Neural crest cell (in vitro differentiated cells): ENCODE measurements at regions not wholly inside any gene's neighbourhood (a gene's known extent, or its start where the extent isn't known, plus 50 kb on each side); places are given as distances from the start of the nearest gene placed in this dataset.

Source experiments
- DNase-seq: peaks from one replicate; pipeline ENCODE4 v3.0.0; 2021; ENCODE audit warnings: low read depth, mixed read lengths, low spot score
- H3K27ac Mint-ChIP-seq: one replicate; pipeline ENCODE4 v1.8.0; 2021; ENCODE audit warnings: mild to moderate bottlenecking, mixed read lengths; ENCODE audit not compliant: unreplicated experiment
- H3K27me3 Mint-ChIP-seq: 2 replicates; pipeline ENCODE4 v1.8.0; 2021; ENCODE audit warnings: low read depth, mild to moderate bottlenecking, mixed read lengths
- H3K36me3 Mint-ChIP-seq: 2 replicates; pipeline ENCODE4 v1.8.0; 2021; ENCODE audit warnings: low read depth, mild to moderate bottlenecking, mixed read lengths
- H3K4me1 Mint-ChIP-seq: 2 replicates; pipeline ENCODE4 v1.8.0; 2021; ENCODE audit warnings: mixed read lengths
- H3K4me3 Mint-ChIP-seq: one replicate; pipeline ENCODE4 v1.8.0; 2021; ENCODE audit warnings: mild to moderate bottlenecking, mixed read lengths
- H3K9me3 Mint-ChIP-seq: 2 replicates; pipeline ENCODE4 v1.8.0; 2021; ENCODE audit warnings: mixed read lengths
- CTCF ChIP-seq: fragments of 200-600 bp; sonication (generic); conservative IDR thresholded peaks from 2 replicates; pipeline ENCODE4 v1.5.0; 2021; ENCODE audit warnings: antibody characterized with exemption, mild to moderate bottlenecking

DNA sequence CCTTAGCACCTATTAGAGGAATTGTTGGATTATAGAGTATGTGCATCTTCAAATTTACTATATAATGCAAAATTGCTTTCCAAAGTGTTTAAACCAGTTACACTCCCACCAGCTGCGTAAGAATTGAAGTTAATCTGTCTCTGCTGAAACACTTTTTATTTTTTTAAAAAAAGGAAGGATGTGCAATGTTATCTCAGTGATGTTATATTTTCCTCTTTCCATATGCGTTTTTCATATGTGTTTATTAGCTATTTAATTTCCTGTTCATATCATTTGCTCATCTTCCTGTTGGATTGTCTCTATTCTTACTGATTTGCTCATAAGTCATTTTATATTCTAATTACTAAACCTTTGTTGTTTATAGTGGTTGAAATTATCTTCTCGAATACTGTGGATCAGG, 63.2 kb upstream of the RFX8 start:
- peaks cover 2% of the 10 kb centered on the region for H3K9me3 Mint-ChIP-seq
- no peak for DNase-seq
- no peaks in the 10 kb centered on the region for H3K27me3 Mint-ChIP-seq
- H3K4me1 Mint-ChIP-seq: peaks cover 9% of the 10 kb centered on the region
- H3K4me3 Mint-ChIP-seq: no peak overlapping the region
- H3K27ac Mint-ChIP-seq: no peak overlapping the region
- no peak for TF ChIP-seq CTCF
- H3K36me3 Mint-ChIP-seq: no peaks in the 10 kb centered on the region

GRCh38 chr2:101534149-101534611, 59.3 kb upstream of the RFX8 start:
- H3K4me3 Mint-ChIP-seq: no peak overlapping the region
- no peak for DNase-seq
- H3K27ac Mint-ChIP-seq: no peak overlapping the region
- no peaks in the 10 kb centered on the region for H3K36me3 Mint-ChIP-seq
- peaks cover 9% of the 10 kb centered on the region for H3K4me1 Mint-ChIP-seq
- no peaks in the 10 kb centered on the region for H3K27me3 Mint-ChIP-seq
- peaks cover 3% of the 10 kb centered on the region for H3K9me3 Mint-ChIP-seq
- no peak for TF ChIP-seq CTCF

GRCh38 chr2:101533561-101534148, 58.7 kb upstream of the RFX8 start:
- H3K36me3 Mint-ChIP-seq: no peaks in the 10 kb centered on the region
- TF ChIP-seq CTCF: no peak
- DNase-seq: no peak
- peaks cover 5% of the 10 kb centered on the region for H3K9me3 Mint-ChIP-seq
- H3K27ac Mint-ChIP-seq: no peak overlapping the region
- peaks cover 9% of the 10 kb centered on the region for H3K4me1 Mint-ChIP-seq
- H3K4me3 Mint-ChIP-seq: no peak overlapping the region
- no peaks in the 10 kb centered on the region for H3K27me3 Mint-ChIP-seq

DNA sequence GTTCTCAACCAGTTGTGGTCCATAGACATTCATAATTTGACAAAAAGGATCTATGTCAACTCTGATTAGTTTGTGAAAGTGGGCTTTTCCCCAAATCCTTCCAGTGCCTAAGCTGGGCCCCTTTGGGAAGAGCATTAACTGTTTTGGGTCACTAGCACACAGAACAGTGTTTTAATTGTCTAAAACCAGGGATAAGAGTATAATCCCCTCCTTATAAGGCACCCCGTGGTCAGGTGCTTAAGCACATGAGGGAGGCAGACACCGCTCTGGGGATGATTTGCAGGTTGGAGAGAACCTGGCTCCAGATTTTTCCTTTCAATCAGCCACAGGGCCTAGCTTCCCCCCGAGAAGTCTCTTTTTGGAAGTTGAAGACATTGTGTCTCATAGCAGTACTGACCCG, 53.6 kb upstream of the RFX8 start:
- Mint-ChIP-seq H3K27ac (no peak overlapping the region), H3K4me1 (peaks cover 5% of the 10 kb centered on the region), H3K4me3 (no peak overlapping the region), H3K36me3 (no peaks in the 10 kb centered on the region), H3K9me3 (peaks cover 9% of the 10 kb centered on the region), H3K27me3 (no peaks in the 10 kb centered on the region)
- no peak for TF ChIP-seq CTCF
- DNase-seq: no peak

DNA sequence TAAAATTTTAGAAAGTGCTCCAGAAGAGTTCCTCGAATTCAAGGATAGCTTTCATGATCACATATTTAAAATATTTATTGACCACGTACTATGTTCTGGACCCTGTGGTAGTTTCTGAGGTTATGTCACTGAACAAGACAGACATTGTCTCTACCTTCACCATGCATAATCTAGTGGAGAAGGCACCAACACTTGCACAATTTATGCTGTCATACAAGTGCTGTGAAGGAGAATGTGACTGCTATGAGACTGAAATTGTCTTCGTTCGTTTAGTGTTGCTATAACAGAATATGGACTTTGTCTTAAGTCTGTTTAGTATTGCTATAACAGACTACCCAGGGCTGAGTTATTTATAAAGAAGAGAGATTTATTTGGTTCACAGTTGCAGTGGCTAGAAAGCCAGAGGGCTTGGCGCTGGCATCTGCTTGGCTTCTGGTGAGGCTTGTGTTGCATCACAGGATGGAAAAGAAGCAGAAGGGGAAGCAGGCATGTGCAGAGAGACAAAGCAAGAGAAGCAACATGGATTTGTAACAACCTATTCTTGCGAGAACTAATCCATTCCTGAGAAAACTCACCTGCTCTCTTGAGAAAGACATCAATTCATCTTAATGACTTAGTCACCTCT, 50.0 kb upstream of the RFX8 start:
- Mint-ChIP-seq H3K9me3 (peaks cover 9% of the 10 kb centered on the region), H3K36me3 (no peaks in the 10 kb centered on the region), H3K4me1 (peaks cover 5% of the 10 kb centered on the region), H3K27ac (no peak overlapping the region), H3K27me3 (no peaks in the 10 kb centered on the region), H3K4me3 (no peak overlapping the region)
- no peak for TF ChIP-seq CTCF
- DNase-seq: no peak
